Panc1 (cell line): ENCODE measurements at regions not wholly inside any gene's neighbourhood (a gene's known extent, or its start where the extent isn't known, plus 50 kb on each side); places are given as distances from the start of the nearest gene placed in this dataset.

Source experiments
- ATAC-seq: fragments of 200-7000 bp; cut with Tn5 transposase; 2 replicates; pipeline ENCODE4 v1.9.1; 2020; ENCODE audit warnings: mild to moderate bottlenecking, moderate library complexity
- BruUV-seq: library from RNA; stranded (reverse); fragments of 400-500 nt; replicated peaks from 2 replicates; lab custom pipeline; 2021; lab: Mats Ljungman, UMichigan
- CTCF ChIA-PET: fragments of 300-600 bp; sonication (Branson Sonifier 250); formaldehyde crosslinking; loops from one replicate; lab custom pipeline; 2022; ENCODE audit warnings: antibody characterized with exemption; lab: Charles Lee
- POLR2A ChIA-PET: fragments of 300-600 bp; sonication (Branson Sonifier 250); formaldehyde crosslinking; loops from one replicate; lab custom pipeline; 2022; ENCODE audit warnings: antibody characterized with exemption; lab: Charles Lee
- DNase-seq: peaks from one replicate; pipeline ENCODE4 v3.0.0-alpha.2; 2010; ENCODE audit warnings: low read depth, low spot score
- H3K27ac ChIP-seq: 2 replicates; pipeline ENCODE4 v1.5.1; 2011; ENCODE audit warnings: mild to moderate bottlenecking, low read length, inconsistent platforms
- H3K27me3 ChIP-seq: fragments of 200-500 bp; sonication (Bioruptor generic); 2 replicates; pipeline ENCODE4 v1.6.0; 2014; ENCODE audit warnings: low read length, inconsistent platforms; ENCODE audit not compliant: control insufficient read depth, insufficient read depth
- H3K36me3 ChIP-seq: fragments of 200-500 bp; sonication (Bioruptor generic); 2 replicates; pipeline ENCODE4 v1.5.1; 2014; ENCODE audit warnings: inconsistent platforms, mild to moderate bottlenecking, low read length, moderate library complexity; ENCODE audit not compliant: control insufficient read depth, insufficient read depth
- H3K4me1 ChIP-seq: 2 replicates; pipeline ENCODE4 v1.5.1; 2011; ENCODE audit warnings: inconsistent platforms, mild to moderate bottlenecking, low read length, moderate library complexity; ENCODE audit not compliant: control insufficient read depth, insufficient read depth
- H3K4me3 ChIP-seq, 2 experiments: 2 replicates each; pipeline ENCODE4 v1.5.1; 2011 to 2012; ENCODE audit warnings: low read depth in 2 of 2, low read length in 2 of 2, mild to moderate bottlenecking in 2 of 2, inconsistent platforms in 1 of 2, moderate library complexity in 1 of 2
- H3K9me3 ChIP-seq: fragments of 200-500 bp; sonication (Bioruptor generic); 2 replicates; pipeline ENCODE4 v1.5.1; 2014; ENCODE audit warnings: low read depth, mild to moderate bottlenecking, inconsistent platforms, low read length, moderate library complexity; ENCODE audit not compliant: control insufficient read depth, insufficient read depth
- CTCF ChIP-seq: fragments of 450-650 bp; IDR thresholded peaks from 2 replicates; pipeline ENCODE4 v1.5.1; 2017; ENCODE audit warnings: mild to moderate bottlenecking
- POLR2AphosphoS5 ChIP-seq: IDR thresholded peaks from 2 replicates; pipeline ENCODE4 v1.6.1; 2012; ENCODE audit warnings: mild to moderate bottlenecking, low read depth, low read length, moderate library complexity
- REST ChIP-seq, 2 experiments: IDR thresholded peaks; 2 replicates each; pipeline ENCODE4 v1.6.1; 2011 to 2012; ENCODE audit warnings: low read depth in 2 of 2, control low read depth in 1 of 2, low read length in 1 of 2, mild to moderate bottlenecking in 1 of 2, moderate library complexity in 1 of 2; ENCODE audit not compliant: insufficient read depth in 1 of 2
- SIN3A ChIP-seq: IDR thresholded peaks from 2 replicates; pipeline ENCODE4 v1.6.1; 2012; ENCODE audit warnings: low read depth, mild to moderate bottlenecking, low read length, moderate library complexity, borderline replicate concordance; ENCODE audit not compliant: insufficient read depth
- TCF7L2 ChIP-seq: IDR thresholded peaks from 2 replicates; pipeline ENCODE4 v1.6.1; 2011; ENCODE audit warnings: mild to moderate bottlenecking, low read depth, low read length, inconsistent platforms
- in situ Hi-C: cut with HindIII; loops from 2 replicates; pipeline ENCODE4 v1.10.0; 2016; ENCODE audit warnings: low sequenced_read_pairs, low pct_unique_long_range_greater_than_20kb
- intact Hi-C: fragments of 100-400 bp; cut with micrococcal nuclease; formaldehyde crosslinking; loops from one replicate; pipeline ENCODE4 v1.10.0; 2022; ENCODE audit not compliant: unreplicated experiment

DNA sequence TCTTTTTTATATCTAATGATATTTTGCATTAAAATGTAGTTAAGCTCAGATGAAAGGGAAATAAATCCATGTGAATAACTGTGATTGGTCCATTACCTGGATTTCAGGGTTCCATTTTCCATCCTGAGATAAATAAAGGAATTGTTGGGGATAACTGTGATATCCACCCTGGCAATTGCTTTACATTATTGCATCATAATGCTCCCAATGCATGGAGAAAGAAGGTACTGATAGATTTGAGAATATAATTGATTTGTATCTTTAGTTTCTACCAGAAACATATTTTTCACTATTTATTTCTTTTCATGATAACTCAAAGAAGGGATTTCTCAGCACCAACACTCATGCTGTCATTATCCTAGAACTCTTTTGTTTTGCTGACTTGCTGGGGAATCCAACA is 102.0 kb upstream of the KCNQ5 start:
- in situ Hi-C loops (no loop called here), intact Hi-C loops (no loop called here)
- no peak overlapping the region for H3K4me3 ChIP-seq
- ChIA-PET CTCF (no interaction called here), POLR2A (no interaction called here)
- H3K36me3 ChIP-seq, result no peaks in the 10 kb centered on the region
- H3K27me3 ChIP-seq, result no peaks in the 10 kb centered on the region
- TF ChIP-seq TCF7L2 (no peak), SIN3A (no peak), POLR2AphosphoS5 (no peak), REST (IDR thresholded peaks at IDR 0.05; ENCODE audit: insufficient read depth in 1 of 2, low read depth in 2 of 2, low read length in 1 of 2) (no peak), CTCF (no peak)
- BruUV-seq, result no TSS peak
- DNase-seq, result no peak
- no peaks in the 10 kb centered on the region for H3K4me1 ChIP-seq
- no peak overlapping the region for H3K27ac ChIP-seq
- no peaks in the 10 kb centered on the region for H3K9me3 ChIP-seq
- no peak for ATAC-seq

GRCh38 chr6:72521684-72522083 is 100.2 kb upstream of the KCNQ5 start:
- Histone ChIP-seq H3K27ac (no peak overlapping the region), H3K4me1 (no peaks in the 10 kb centered on the region), H3K4me3 (no peak overlapping the region), H3K9me3 (no peaks in the 10 kb centered on the region), H3K36me3 (no peaks in the 10 kb centered on the region), H3K27me3 (no peaks in the 10 kb centered on the region)
- intact Hi-C loops, result no loop called here
- DNase-seq (no peak), ATAC-seq (no peak)
- TF ChIP-seq TCF7L2 (no peak), SIN3A (no peak), POLR2AphosphoS5 (no peak), REST (IDR thresholded peaks at IDR 0.05; ENCODE audit: insufficient read depth in 1 of 2, low read depth in 2 of 2, low read length in 1 of 2) (no peak), CTCF (no peak)
- in situ Hi-C loops, result no loop called here
- POLR2A ChIA-PET, result no interaction called here
- BruUV-seq, result no TSS peak
- CTCF ChIA-PET, result no interaction called here
